SK-MEL-5 (cell line): ENCODE measurements at regions not wholly inside any gene's neighbourhood (a gene's known extent, or its start where the extent isn't known, plus 50 kb on each side); places are given as distances from the start of the nearest gene placed in this dataset.
"Not testable (repeated sequence)": the region's sequence is repeated elsewhere in the genome, so short reads cannot be mapped to it uniquely, and the experiment has no call there.

Experiments used
- DNase-seq: peaks from one replicate; pipeline ENCODE4 v3.0.0-alpha.2; 2016; ENCODE audit warnings: low read depth, low spot score
- in situ Hi-C: cut with HindIII; loops from 2 replicates; pipeline ENCODE4 v1.10.0; 2016; ENCODE audit warnings: low sequenced_read_pairs, high pct_unique_total_duplicates, low pct_unique_long_range_greater_than_20kb

GRCh38 chr21:20024741-20025140, 973.5 kb upstream of the NCAM2 start:
- in situ Hi-C loops = no loop called here
- DNase-seq = no peak

GRCh38 chr21:20026543-20026942, 971.7 kb upstream of the NCAM2 start:
- in situ Hi-C loops = no loop called here
- DNase-seq = no peak

- in situ Hi-C loops = no loop called here
- DNase-seq = no peak
Measured at GRCh38 chr21:20030390-20030789, 967.8 kb upstream of the NCAM2 start.

- DNase-seq = no peak
- in situ Hi-C loops = no loop called here
Measured at GRCh38 chr21:20031807-20032206, 966.4 kb upstream of the NCAM2 start.

- in situ Hi-C loops = no loop called here
- DNase-seq = peak; percentile 11
Measured at GRCh38 chr21:20040768-20041167, 957.4 kb upstream of the NCAM2 start.

- DNase-seq = no peak
- in situ Hi-C loops = no loop called here
Measured at GRCh38 chr21:20045197-20045596, 953.0 kb upstream of the NCAM2 start.

GRCh38 chr21:20048130-20048837, 949.9 kb upstream of the NCAM2 start:
- in situ Hi-C loops, DNase-seq: not testable (repeated sequence)

GRCh38 chr21:20083336-20083735, 914.9 kb upstream of the NCAM2 start:
- in situ Hi-C loops = no loop called here
- no peak for DNase-seq

- in situ Hi-C loops = no loop called here
- DNase-seq = no peak
Measured at GRCh38 chr21:20083925-20084324, 914.3 kb upstream of the NCAM2 start.

GRCh38 chr21:20086508-20086907, 911.7 kb upstream of the NCAM2 start:
- in situ Hi-C loops = no loop called here
- DNase-seq = no peak

- in situ Hi-C loops = no loop called here
- DNase-seq = no peak
Measured at GRCh38 chr21:20106368-20106767, 891.8 kb upstream of the NCAM2 start.

- no peak for DNase-seq
- in situ Hi-C loops = no loop called here
Measured at GRCh38 chr21:20108016-20108415, 890.2 kb upstream of the NCAM2 start.

GRCh38 chr21:20108976-20109540, 889.2 kb upstream of the NCAM2 start:
- DNase-seq = no peak
- in situ Hi-C loops = no loop called here

GRCh38 chr21:20110368-20110767, 887.8 kb upstream of the NCAM2 start:
- in situ Hi-C loops = no loop called here
- DNase-seq = no peak

GRCh38 chr21:20151741-20152140, 846.5 kb upstream of the NCAM2 start:
- no peak for DNase-seq
- in situ Hi-C loops = no loop called here

GRCh38 chr21:20163167-20163566, 835.0 kb upstream of the NCAM2 start:
- in situ Hi-C loops = no loop called here
- DNase-seq = peak; percentile 17

GRCh38 chr21:20167059-20167458, 831.1 kb upstream of the NCAM2 start:
- DNase-seq = no peak
- in situ Hi-C loops = no loop called here

GRCh38 chr21:20169812-20170576, 828.2 kb upstream of the NCAM2 start:
- in situ Hi-C loops = no loop called here

GRCh38 chr21:20186186-20186585, 812.0 kb upstream of the NCAM2 start:
- in situ Hi-C loops = no loop called here
- no peak for DNase-seq

More at GRCh38 chr21:20169812-20170576, 828.2 kb upstream of the NCAM2 start:
- DNase-seq = no peak
